Mucosa of descending colon (tissue), 3 donors: ENCODE measurements at regions not wholly inside any gene's neighbourhood (a gene's known extent, or its start where the extent isn't known, plus 50 kb on each side); places are given as distances from the start of the nearest gene placed in this dataset.
"Not testable (repeated sequence)": the region's sequence is repeated elsewhere in the genome, so short reads cannot be mapped to it uniquely, and the experiment has no call there.

Experiments
- ATAC-seq: fragments of 200-7000 bp; cut with Tn5 transposase; one replicate; pipeline ENCODE4 v1.9.1; 2020; ENCODE audit warnings: mild to moderate bottlenecking, moderate library complexity
- DNase-seq, 3 donors: peaks; one replicate each; pipeline ENCODE4 v3.0.0-alpha.2; 2020
- H3K36me3 ChIP-seq: fragments of 200-600 bp; one replicate; pipeline ENCODE4 v1.8.0; 2021; ENCODE audit warnings: low read depth, mild to moderate bottlenecking
- H3K4me1 ChIP-seq: fragments of 200-600 bp; one replicate; pipeline ENCODE4 v1.8.0; 2021; ENCODE audit warnings: low read depth, mild to moderate bottlenecking
- H3K4me3 ChIP-seq: fragments of 200-600 bp; one replicate; pipeline ENCODE4 v1.8.0; 2021; ENCODE audit warnings: mild to moderate bottlenecking
- H3K9me3 ChIP-seq: fragments of 200-600 bp; one replicate; pipeline ENCODE4 v1.8.0; 2021; ENCODE audit warnings: mild to moderate bottlenecking
- intact Hi-C, 2 donors: fragments of 100-400 bp; cut with DNase I in 1 of 2; cut with micrococcal nuclease in 1 of 2; formaldehyde crosslinking; loops; one replicate each; pipeline versions ENCODE4 v1.11.0 to v1.11.1; 2022; cut with DNase I, micrococcal nuclease
- TF ChIP-seq, protein P1 (sequence below): fragments of 200-600 bp; IDR thresholded peaks from one replicate; pipeline ENCODE4 v1.8.0; 2022; ENCODE audit warnings: antibody characterized with exemption, mild to moderate bottlenecking
- donor health status: DM: no; HTN: no; CAD: no; lungs with moderate emphysema.
- donor health status: DM: no; HTN: no; CAD: no.
- donor health status: DM: no; HTN: yes; CAD: no.

DNA sequence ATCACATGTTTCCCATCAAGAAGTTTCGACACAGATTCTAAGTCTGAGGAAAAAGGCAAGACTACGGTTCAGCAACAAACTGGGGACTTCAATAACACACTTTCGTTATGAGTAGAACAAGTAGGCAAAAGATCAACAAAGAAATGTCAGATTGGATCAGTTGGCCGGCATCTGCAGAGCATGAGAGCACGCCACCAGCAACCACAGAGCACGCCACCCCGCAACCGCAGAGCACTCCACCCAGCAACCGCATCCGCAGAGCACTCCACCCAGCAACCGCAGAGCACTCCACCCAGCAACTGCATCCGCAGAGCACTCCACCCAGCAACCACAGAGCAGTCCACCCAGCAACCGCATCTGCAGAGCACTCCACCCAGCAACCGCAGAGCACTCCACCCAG lies 89.7 kb upstream of the FAM20C start:
- Histone ChIP-seq H3K36me3 (no peaks in the 10 kb centered on the region), H3K9me3 (peaks cover 10% of the 10 kb centered on the region), H3K4me1 (no peaks in the 10 kb centered on the region), H3K4me3 (no peak overlapping the region)
- ATAC-seq (no peak), DNase-seq (no peak)
- intact Hi-C loops = no loop called here
- TF ChIP-seq, protein P1, sequence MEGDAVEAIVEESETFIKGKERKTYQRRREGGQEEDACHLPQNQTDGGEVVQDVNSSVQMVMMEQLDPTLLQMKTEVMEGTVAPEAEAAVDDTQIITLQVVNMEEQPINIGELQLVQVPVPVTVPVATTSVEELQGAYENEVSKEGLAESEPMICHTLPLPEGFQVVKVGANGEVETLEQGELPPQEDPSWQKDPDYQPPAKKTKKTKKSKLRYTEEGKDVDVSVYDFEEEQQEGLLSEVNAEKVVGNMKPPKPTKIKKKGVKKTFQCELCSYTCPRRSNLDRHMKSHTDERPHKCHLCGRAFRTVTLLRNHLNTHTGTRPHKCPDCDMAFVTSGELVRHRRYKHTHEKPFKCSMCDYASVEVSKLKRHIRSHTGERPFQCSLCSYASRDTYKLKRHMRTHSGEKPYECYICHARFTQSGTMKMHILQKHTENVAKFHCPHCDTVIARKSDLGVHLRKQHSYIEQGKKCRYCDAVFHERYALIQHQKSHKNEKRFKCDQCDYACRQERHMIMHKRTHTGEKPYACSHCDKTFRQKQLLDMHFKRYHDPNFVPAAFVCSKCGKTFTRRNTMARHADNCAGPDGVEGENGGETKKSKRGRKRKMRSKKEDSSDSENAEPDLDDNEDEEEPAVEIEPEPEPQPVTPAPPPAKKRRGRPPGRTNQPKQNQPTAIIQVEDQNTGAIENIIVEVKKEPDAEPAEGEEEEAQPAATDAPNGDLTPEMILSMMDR = no peak

DNA sequence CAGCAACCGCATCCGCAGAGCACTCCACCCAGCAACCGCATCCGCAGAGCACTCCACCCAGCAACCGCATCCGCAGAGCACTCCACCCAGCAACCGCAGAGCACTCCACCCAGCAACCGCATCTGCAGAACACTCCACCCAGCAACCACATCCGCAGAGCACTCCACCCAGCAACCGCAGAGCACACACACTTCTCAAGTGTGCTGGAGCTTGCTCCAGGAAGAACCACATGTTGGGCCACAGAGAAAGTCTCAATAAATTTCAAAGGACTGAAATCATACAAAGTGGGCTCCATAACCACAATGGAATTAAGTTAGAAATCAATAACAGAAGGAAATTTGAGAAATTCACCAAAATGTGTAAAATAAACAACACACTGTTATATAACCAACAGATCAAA lies 88.4 kb upstream of the FAM20C start:
- intact Hi-C loops, ATAC-seq, H3K4me3 ChIP-seq: not testable (repeated sequence)

DNA sequence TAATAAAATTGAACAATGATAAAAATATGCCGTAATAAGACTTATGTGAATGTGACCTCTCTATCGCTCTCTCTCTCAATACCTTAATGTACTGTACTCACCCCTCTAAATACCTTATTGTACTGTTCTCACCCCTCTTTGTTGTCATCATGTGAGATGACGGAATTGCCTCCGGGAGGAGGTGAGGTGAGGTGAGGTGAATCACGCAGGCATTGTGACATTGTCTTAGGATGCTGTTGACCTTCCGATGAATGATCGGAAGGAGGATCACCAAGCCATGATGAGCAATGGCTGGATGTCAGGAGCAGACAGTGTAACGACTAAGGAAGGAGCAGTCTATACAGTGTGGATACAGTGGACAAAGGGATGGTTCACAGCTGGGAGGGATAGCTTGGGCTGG lies 87.4 kb upstream of the FAM20C start:
- DNase-seq (no peak), ATAC-seq (no peak)
- Histone ChIP-seq H3K9me3 (no peaks in the 10 kb centered on the region), H3K4me3 (no peak overlapping the region), H3K4me1 (no peaks in the 10 kb centered on the region), H3K36me3 (no peaks in the 10 kb centered on the region)
- intact Hi-C loops = no loop called here
- TF ChIP-seq, protein P1 = no peak

More for the DNA sequence above, 88.4 kb upstream of the FAM20C start:
- not testable (repeated sequence) for DNase-seq, H3K9me3 ChIP-seq, H3K36me3 ChIP-seq, H3K4me1 ChIP-seq

DNA sequence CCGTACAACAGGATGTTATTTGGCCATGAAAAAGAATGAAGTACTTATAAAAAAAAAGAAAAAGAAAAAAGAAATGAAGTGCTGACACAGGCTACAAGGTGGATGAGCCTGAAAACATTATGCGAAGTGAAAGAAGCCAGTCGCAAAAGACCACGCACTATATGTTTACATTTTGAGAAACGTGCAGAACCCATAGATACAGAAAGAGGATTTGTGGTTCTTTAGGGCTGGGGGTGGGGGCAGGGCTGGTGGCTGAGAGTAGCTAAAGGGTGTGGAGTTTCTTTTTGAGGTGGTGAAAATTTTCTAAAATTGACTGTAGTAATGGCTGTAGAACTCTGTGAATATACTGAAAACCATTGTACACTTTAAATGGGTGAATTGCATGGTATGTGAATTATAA lies 86.0 kb upstream of the FAM20C start:
- intact Hi-C loops = no loop called here
- DNase-seq = no peak
- H3K9me3 ChIP-seq = no peaks in the 10 kb centered on the region
- no peaks in the 10 kb centered on the region for H3K36me3 ChIP-seq
- no peak overlapping the region for H3K4me3 ChIP-seq
- no peak for ATAC-seq
- TF ChIP-seq, protein P1 = no peak
- no peaks in the 10 kb centered on the region for H3K4me1 ChIP-seq

DNA sequence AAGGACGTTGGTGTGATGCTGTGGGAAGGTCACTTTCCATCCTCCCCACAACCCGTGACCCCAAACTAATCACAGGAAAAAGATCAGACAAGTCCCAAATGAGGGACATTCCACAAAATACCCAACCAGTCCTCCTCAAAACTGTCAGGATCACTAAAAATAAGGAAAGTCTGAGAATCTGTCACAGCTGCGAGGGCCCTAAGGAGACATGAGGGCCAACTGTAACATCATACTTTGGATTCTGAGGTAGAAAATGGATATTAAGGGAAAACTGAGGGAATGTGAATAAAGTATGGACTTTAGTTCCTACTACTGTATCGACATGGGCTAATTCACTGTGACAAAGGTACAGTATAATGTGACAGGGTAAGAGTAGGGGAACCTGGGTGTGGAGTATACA lies 85.1 kb upstream of the FAM20C start:
- no peaks in the 10 kb centered on the region for H3K9me3 ChIP-seq
- DNase-seq (no peak), ATAC-seq (no peak)
- intact Hi-C loops = no loop called here
- TF ChIP-seq, protein P1 = no peak
- no peak overlapping the region for H3K4me3 ChIP-seq
- no peaks in the 10 kb centered on the region for H3K4me1 ChIP-seq
- no peaks in the 10 kb centered on the region for H3K36me3 ChIP-seq

DNA sequence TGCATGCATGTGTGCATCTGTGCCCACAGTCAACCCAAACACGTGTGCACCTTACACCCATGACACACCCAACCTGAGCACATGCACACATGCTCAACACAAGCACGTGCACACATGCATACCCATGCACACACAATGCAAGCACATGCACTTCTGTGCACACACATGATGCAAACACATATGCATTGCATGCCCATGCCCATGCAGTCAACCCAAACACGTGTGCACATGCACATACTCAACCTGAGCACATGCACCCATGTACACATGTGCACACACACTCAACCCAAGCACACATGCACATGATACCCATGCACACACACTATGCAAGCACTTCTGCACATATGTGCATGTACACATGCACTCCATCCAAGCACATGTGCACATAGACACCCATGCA lies 84.5 kb upstream of the FAM20C start:
- Histone ChIP-seq H3K4me3 (no peak overlapping the region), H3K36me3 (no peaks in the 10 kb centered on the region), H3K4me1 (no peaks in the 10 kb centered on the region), H3K9me3 (no peaks in the 10 kb centered on the region)
- intact Hi-C loops = no loop called here
- ATAC-seq = no peak
- DNase-seq = no peak
- TF ChIP-seq, protein P1 = no peak
